ENCODE measurements at regions not wholly inside any gene's neighbourhood (a gene's known extent, or its start where the extent isn't known, plus 50 kb on each side); places are given as distances from the start of the nearest gene placed in this dataset.

- TF ChIP-seq GATA2 (IDR thresholded peaks at IDR 0.05; ENCODE audit: low read depth, low read length) (no peak), GATA3 (IDR thresholded peaks at IDR 0.05; ENCODE audit: low read depth, low read length) (no peak)
These were observed 477.3 kb upstream of the CELF2 start for GRCh38 chr10:10540398-10540797.

All from SH-SY5Y (cell line).